Neural crest cell (in vitro differentiated cells): ENCODE measurements at regions not wholly inside any gene's neighbourhood (a gene's known extent, or its start where the extent isn't known, plus 50 kb on each side); places are given as distances from the start of the nearest gene placed in this dataset.

Experiments
- DNase-seq: peaks from one replicate; pipeline ENCODE4 v3.0.0; 2021; ENCODE audit warnings: low read depth, mixed read lengths, low spot score
- H3K27ac Mint-ChIP-seq: one replicate; pipeline ENCODE4 v1.8.0; 2021; ENCODE audit warnings: mild to moderate bottlenecking, mixed read lengths; ENCODE audit not compliant: unreplicated experiment
- H3K27me3 Mint-ChIP-seq: 2 replicates; pipeline ENCODE4 v1.8.0; 2021; ENCODE audit warnings: low read depth, mild to moderate bottlenecking, mixed read lengths
- H3K36me3 Mint-ChIP-seq: 2 replicates; pipeline ENCODE4 v1.8.0; 2021; ENCODE audit warnings: low read depth, mild to moderate bottlenecking, mixed read lengths
- H3K4me1 Mint-ChIP-seq: 2 replicates; pipeline ENCODE4 v1.8.0; 2021; ENCODE audit warnings: mixed read lengths
- H3K4me3 Mint-ChIP-seq: one replicate; pipeline ENCODE4 v1.8.0; 2021; ENCODE audit warnings: mild to moderate bottlenecking, mixed read lengths
- H3K9me3 Mint-ChIP-seq: 2 replicates; pipeline ENCODE4 v1.8.0; 2021; ENCODE audit warnings: mixed read lengths
- CTCF ChIP-seq: fragments of 200-600 bp; sonication (generic); conservative IDR thresholded peaks from 2 replicates; pipeline ENCODE4 v1.5.0; 2021; ENCODE audit warnings: antibody characterized with exemption, mild to moderate bottlenecking

DNA sequence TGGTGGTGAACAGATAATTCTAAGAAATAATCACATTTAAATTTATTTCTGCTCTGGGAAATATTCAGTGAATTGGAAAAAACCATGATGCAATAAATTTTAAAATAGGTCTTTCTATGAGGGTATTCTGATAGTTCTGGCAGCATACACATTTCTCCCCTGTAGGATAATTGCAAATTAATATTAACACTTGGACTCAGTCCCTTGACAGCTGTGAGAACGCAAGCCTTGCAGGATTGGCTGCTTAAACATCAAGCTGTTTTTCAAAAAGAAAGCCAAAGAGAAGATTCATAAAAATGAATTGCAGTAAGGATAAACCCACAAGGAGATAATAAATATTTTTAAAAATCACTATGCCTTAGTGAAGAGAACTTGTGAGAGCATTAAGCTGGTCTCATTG is 180.0 kb downstream of the MTRR start:
- DNase-seq = no peak

GRCh38 chr5:8050616-8051175 is 181.7 kb downstream of the MTRR start:
- no peak for DNase-seq
- H3K4me1 Mint-ChIP-seq = peaks cover 12% of the 10 kb centered on the region
- no peak overlapping the region for H3K27ac Mint-ChIP-seq
- TF ChIP-seq CTCF = no peak
- peaks cover 3% of the 10 kb centered on the region for H3K9me3 Mint-ChIP-seq
- no peaks in the 10 kb centered on the region for H3K27me3 Mint-ChIP-seq
- H3K4me3 Mint-ChIP-seq = no peak overlapping the region
- H3K36me3 Mint-ChIP-seq = peaks cover 5% of the 10 kb centered on the region

More for the DNA sequence above, 180.0 kb downstream of the MTRR start:
- peaks cover 8% of the 10 kb centered on the region for H3K36me3 Mint-ChIP-seq
- H3K9me3 Mint-ChIP-seq = peaks cover 11% of the 10 kb centered on the region
- peaks cover 12% of the 10 kb centered on the region for H3K4me1 Mint-ChIP-seq
- no peak overlapping the region for H3K27ac Mint-ChIP-seq
- no peaks in the 10 kb centered on the region for H3K27me3 Mint-ChIP-seq
- TF ChIP-seq CTCF = no peak
- no peak overlapping the region for H3K4me3 Mint-ChIP-seq

GRCh38 chr5:8053270-8053669 is 184.3 kb downstream of the MTRR start:
- peaks cover 3% of the 10 kb centered on the region for H3K9me3 Mint-ChIP-seq
- H3K4me1 Mint-ChIP-seq = peaks cover 15% of the 10 kb centered on the region
- peak overlapping the region; percentile 48 for H3K27ac Mint-ChIP-seq
- H3K4me3 Mint-ChIP-seq = no peak overlapping the region
- H3K36me3 Mint-ChIP-seq = peaks cover 5% of the 10 kb centered on the region
- H3K27me3 Mint-ChIP-seq = no peaks in the 10 kb centered on the region
- TF ChIP-seq CTCF = no peak
- no peak for DNase-seq

GRCh38 chr5:8057769-8058168 is 188.8 kb downstream of the MTRR start:
- DNase-seq = no peak
- Mint-ChIP-seq H3K4me3 (no peak overlapping the region), H3K9me3 (no peaks in the 10 kb centered on the region), H3K27me3 (no peaks in the 10 kb centered on the region), H3K36me3 (no peaks in the 10 kb centered on the region), H3K4me1 (peaks cover 44% of the 10 kb centered on the region), H3K27ac (peak overlapping the region; percentile 63)
- no peak for TF ChIP-seq CTCF

- TF ChIP-seq CTCF = no peak
- H3K27ac Mint-ChIP-seq = peak overlapping the region; percentile 59
- DNase-seq = no peak
- no peak overlapping the region for H3K4me3 Mint-ChIP-seq
- peaks cover 48% of the 10 kb centered on the region for H3K4me1 Mint-ChIP-seq
- no peaks in the 10 kb centered on the region for H3K36me3 Mint-ChIP-seq
- no peaks in the 10 kb centered on the region for H3K9me3 Mint-ChIP-seq
- H3K27me3 Mint-ChIP-seq = no peaks in the 10 kb centered on the region
Observed at GRCh38 chr5:8058616-8059190, 189.8 kb downstream of the MTRR start.
